HL-60 (cell line): ENCODE measurements at regions not wholly inside any gene's neighbourhood (a gene's known extent, or its start where the extent isn't known, plus 50 kb on each side); places are given as distances from the start of the nearest gene placed in this dataset.

Experiments
- DNase-seq, 2 experiments: peaks; one replicate each; pipeline ENCODE4 v3.0.0-alpha.2; 2010 to 2020; ENCODE audit warnings: low read depth in 1 of 2, low spot score in 1 of 2
- H3K27ac ChIP-seq: fragments of 250-450 bp; sonication (Bioruptor Pico); replicated peaks from 2 replicates; pipeline ENCODE4 v1.5.1; 2020; ENCODE audit warnings: mild to moderate bottlenecking, moderate library complexity
- H3K27me3 ChIP-seq: fragments of 250-450 bp; sonication (Bioruptor Pico); 2 replicates; pipeline ENCODE4 v1.5.1; 2021; ENCODE audit warnings: mild to moderate bottlenecking, moderate library complexity; ENCODE audit not compliant: insufficient read depth, poor library complexity, severe bottlenecking
- H3K4me3 ChIP-seq: replicated peaks from 2 replicates; pipeline ENCODE4 v1.5.1; 2011; ENCODE audit warnings: mild to moderate bottlenecking, control low read depth, low read length; ENCODE audit not compliant: insufficient read depth
- GABPA ChIP-seq: IDR thresholded peaks from 2 replicates; pipeline ENCODE4 v1.6.1; 2012; ENCODE audit warnings: low read depth
- POLR2AphosphoS5 ChIP-seq: IDR thresholded peaks from 2 replicates; pipeline ENCODE4 v1.6.1; 2012; ENCODE audit warnings: low read depth
- REST ChIP-seq: IDR thresholded peaks from 2 replicates; pipeline ENCODE4 v1.6.1; 2012; ENCODE audit warnings: low read depth; ENCODE audit not compliant: insufficient replicate concordance
- SPI1 ChIP-seq: IDR thresholded peaks from 2 replicates; pipeline ENCODE4 v1.6.1; 2012; ENCODE audit warnings: low read depth, mild to moderate bottlenecking, borderline replicate concordance
- TF ChIP-seq, protein P1 (sequence below): IDR thresholded peaks from one replicate; pipeline ENCODE4 v1.5.1; 2011; ENCODE audit warnings: low read length, control low read depth, inconsistent platforms; ENCODE audit not compliant: insufficient read depth

- DNase-seq, result peak in 1 of 2 experiments; percentile 38
- Histone ChIP-seq H3K27me3 (no peaks in the 10 kb centered on the region), H3K4me3 (no peak overlapping the region), H3K27ac (no peak overlapping the region)
- no peak for TF ChIP-seq POLR2AphosphoS5
- no peak for TF ChIP-seq GABPA
- TF ChIP-seq, protein P1, sequence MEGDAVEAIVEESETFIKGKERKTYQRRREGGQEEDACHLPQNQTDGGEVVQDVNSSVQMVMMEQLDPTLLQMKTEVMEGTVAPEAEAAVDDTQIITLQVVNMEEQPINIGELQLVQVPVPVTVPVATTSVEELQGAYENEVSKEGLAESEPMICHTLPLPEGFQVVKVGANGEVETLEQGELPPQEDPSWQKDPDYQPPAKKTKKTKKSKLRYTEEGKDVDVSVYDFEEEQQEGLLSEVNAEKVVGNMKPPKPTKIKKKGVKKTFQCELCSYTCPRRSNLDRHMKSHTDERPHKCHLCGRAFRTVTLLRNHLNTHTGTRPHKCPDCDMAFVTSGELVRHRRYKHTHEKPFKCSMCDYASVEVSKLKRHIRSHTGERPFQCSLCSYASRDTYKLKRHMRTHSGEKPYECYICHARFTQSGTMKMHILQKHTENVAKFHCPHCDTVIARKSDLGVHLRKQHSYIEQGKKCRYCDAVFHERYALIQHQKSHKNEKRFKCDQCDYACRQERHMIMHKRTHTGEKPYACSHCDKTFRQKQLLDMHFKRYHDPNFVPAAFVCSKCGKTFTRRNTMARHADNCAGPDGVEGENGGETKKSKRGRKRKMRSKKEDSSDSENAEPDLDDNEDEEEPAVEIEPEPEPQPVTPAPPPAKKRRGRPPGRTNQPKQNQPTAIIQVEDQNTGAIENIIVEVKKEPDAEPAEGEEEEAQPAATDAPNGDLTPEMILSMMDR, result no peak
- TF ChIP-seq SPI1, result no peak
- TF ChIP-seq REST, result no peak
These were observed 101.6 kb downstream of the SLC25A47 start for GRCh38 chr14:100424504-100425428.

- DNase-seq, result no peak
- no peak for TF ChIP-seq SPI1
- TF ChIP-seq, protein P1, result no peak
- TF ChIP-seq GABPA, result no peak
- no peak for TF ChIP-seq POLR2AphosphoS5
- Histone ChIP-seq H3K4me3 (no peak overlapping the region), H3K27me3 (no peaks in the 10 kb centered on the region), H3K27ac (no peak overlapping the region)
These were observed 102.3 kb downstream of the SLC25A47 start for GRCh38 chr14:100425429-100425827.

- TF ChIP-seq GABPA (no peak), SPI1 (no peak), POLR2AphosphoS5 (no peak), REST (no peak)
- TF ChIP-seq, protein P1, result no peak
- no peak for DNase-seq
- H3K27me3 ChIP-seq, result no peaks in the 10 kb centered on the region
- no peak overlapping the region for H3K4me3 ChIP-seq
- H3K27ac ChIP-seq, result no peak overlapping the region
These were observed 103.2 kb downstream of the SLC25A47 start for GRCh38 chr14:100426314-100426713.

DNA sequence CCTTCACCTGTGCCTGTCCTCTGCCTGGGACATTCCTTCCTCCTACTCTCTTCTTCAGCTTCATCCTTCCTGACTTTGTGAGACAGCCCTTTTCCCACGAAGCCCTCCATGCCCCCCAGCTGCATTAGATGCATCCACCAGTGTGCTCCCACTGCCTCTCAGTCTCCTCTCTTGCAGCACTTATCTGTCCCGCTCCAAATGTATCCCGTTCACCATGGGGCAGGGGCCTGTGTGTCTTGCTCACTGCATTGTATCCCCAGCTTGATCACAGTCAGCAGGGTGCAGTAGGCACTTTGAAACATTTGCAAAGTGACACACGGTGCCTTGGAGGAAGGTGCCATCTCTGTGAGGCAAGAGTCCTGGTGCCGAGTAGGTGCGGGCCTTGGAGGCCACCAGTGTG is 104.0 kb downstream of the SLC25A47 start:
- Histone ChIP-seq H3K27me3 (no peaks in the 10 kb centered on the region), H3K4me3 (no peak overlapping the region), H3K27ac (no peak overlapping the region)
- TF ChIP-seq, protein P1, result no peak
- TF ChIP-seq POLR2AphosphoS5 (no peak), GABPA (no peak), SPI1 (no peak), REST (no peak)
- no peak for DNase-seq
